ENCODE measurements at regions not wholly inside any gene's neighbourhood (a gene's known extent, or its start where the extent isn't known, plus 50 kb on each side); places are given as distances from the start of the nearest gene placed in this dataset.
"Not testable (repeated sequence)": the region's sequence is repeated elsewhere in the genome, so short reads cannot be mapped to it uniquely, and the experiment has no call there.

- no peak for TF ChIP-seq REST (IDR thresholded peaks at IDR 0.05; ENCODE audit: insufficient replicate concordance, low read depth)
- no peak for TF ChIP-seq GABPA (IDR thresholded peaks at IDR 0.05; ENCODE audit: low read depth)
- no peak for TF ChIP-seq POLR2AphosphoS5 (IDR thresholded peaks at IDR 0.05; ENCODE audit: low read depth)
- TF ChIP-seq CTCF (IDR thresholded peaks at IDR 0.05; ENCODE audit: insufficient read depth, low read length) = no peak
- TF ChIP-seq SPI1 (IDR thresholded peaks at IDR 0.05; ENCODE audit: borderline replicate concordance, low read depth) = no peak
- Histone ChIP-seq H3K27ac (replicated peaks) (no peak overlapping the region), H3K27me3 (ENCODE audit: insufficient read depth, poor library complexity, severe bottlenecking) (no peaks in the 10 kb centered on the region), H3K4me3 (replicated peaks; ENCODE audit: insufficient read depth, low read length) (no peak overlapping the region)
- no peak for DNase-seq (ENCODE audit: low read depth in 1 of 2, low spot score in 1 of 2)
Observed at GRCh38 chr1:61028136-61028535, 54.2 kb upstream of the NFIA start.

GRCh38 chr1:61018068-61018467 lies 64.3 kb upstream of the NFIA start:
- not testable (repeated sequence) for DNase-seq (ENCODE audit: low read depth in 1 of 2, low spot score in 1 of 2); H3K27me3 ChIP-seq (ENCODE audit: insufficient read depth, poor library complexity, severe bottlenecking); H3K4me3 ChIP-seq (replicated peaks; ENCODE audit: insufficient read depth, low read length); H3K27ac ChIP-seq (replicated peaks)

- no peak for DNase-seq (ENCODE audit: low read depth in 1 of 2, low spot score in 1 of 2)
- TF ChIP-seq REST (IDR thresholded peaks at IDR 0.05; ENCODE audit: insufficient replicate concordance, low read depth) (no peak), POLR2AphosphoS5 (IDR thresholded peaks at IDR 0.05; ENCODE audit: low read depth) (no peak), SPI1 (IDR thresholded peaks at IDR 0.05; ENCODE audit: borderline replicate concordance, low read depth) (no peak), CTCF (IDR thresholded peaks at IDR 0.05; ENCODE audit: insufficient read depth, low read length) (no peak), GABPA (IDR thresholded peaks at IDR 0.05; ENCODE audit: low read depth) (no peak)
- Histone ChIP-seq H3K27ac (replicated peaks) (no peak overlapping the region), H3K27me3 (ENCODE audit: insufficient read depth, poor library complexity, severe bottlenecking) (peaks cover 5% of the 10 kb centered on the region), H3K4me3 (replicated peaks; ENCODE audit: insufficient read depth, low read length) (no peak overlapping the region)
Observed at GRCh38 chr1:61017651-61018050, 64.7 kb upstream of the NFIA start.

- no peak overlapping the region for H3K27ac ChIP-seq (replicated peaks)
- peaks cover 5% of the 10 kb centered on the region for H3K27me3 ChIP-seq (ENCODE audit: insufficient read depth, poor library complexity, severe bottlenecking)
- no peak for DNase-seq (ENCODE audit: low read depth in 1 of 2, low spot score in 1 of 2)
- no peak overlapping the region for H3K4me3 ChIP-seq (replicated peaks; ENCODE audit: insufficient read depth, low read length)
- TF ChIP-seq POLR2AphosphoS5 (IDR thresholded peaks at IDR 0.05; ENCODE audit: low read depth) = no peak
- TF ChIP-seq SPI1 (IDR thresholded peaks at IDR 0.05; ENCODE audit: borderline replicate concordance, low read depth) = no peak
- no peak for TF ChIP-seq REST (IDR thresholded peaks at IDR 0.05; ENCODE audit: insufficient replicate concordance, low read depth)
- TF ChIP-seq CTCF (IDR thresholded peaks at IDR 0.05; ENCODE audit: insufficient read depth, low read length) = no peak
- TF ChIP-seq GABPA (IDR thresholded peaks at IDR 0.05; ENCODE audit: low read depth) = no peak
Observed at GRCh38 chr1:61013946-61014667, 68.3 kb upstream of the NFIA start.

All from HL-60 (cell line).